NCI-H446 (cell line): ENCODE measurements at regions not wholly inside any gene's neighbourhood (a gene's known extent, or its start where the extent isn't known, plus 50 kb on each side); places are given as distances from the start of the nearest gene placed in this dataset.
"Not testable (repeated sequence)": the region's sequence is repeated elsewhere in the genome, so short reads cannot be mapped to it uniquely, and the experiment has no call there.

Experiments used
- DNase-seq, 2 experiments: peaks; one replicate each; lab custom pipeline; 2025; lab: John Stamatoyannopoulos, UW

GRCh38 chr7:112937651-112938415, 147.6 kb upstream of the TMEM168 start:
- no peak for DNase-seq

- DNase-seq: no peak
Measured at GRCh38 chr7:112933598-112933997, 143.4 kb upstream of the TMEM168 start.

DNA sequence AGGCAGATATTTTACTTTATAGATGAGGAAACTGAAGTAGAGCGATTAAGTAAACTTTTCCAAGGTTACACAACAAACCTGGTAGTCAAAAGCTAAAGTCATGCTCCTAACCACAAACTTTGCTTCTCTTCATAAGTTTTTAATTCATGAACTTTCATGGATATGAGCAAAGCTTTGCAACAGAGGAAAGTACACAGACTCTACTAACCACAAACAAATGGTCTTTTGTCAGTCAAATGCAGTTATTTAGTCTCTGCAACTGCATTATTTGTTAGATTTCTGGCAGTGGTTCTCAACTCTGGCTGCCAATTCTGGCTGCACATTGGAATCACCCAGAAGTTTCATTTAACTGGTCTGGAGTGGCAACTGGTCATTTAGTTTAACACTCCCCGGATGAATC, 140.6 kb upstream of the TMEM168 start:
- DNase-seq: peak in 1 of 2 experiments; percentile 35

- DNase-seq: no peak
Measured at GRCh38 chr7:112929421-112929820, 139.2 kb upstream of the TMEM168 start.

GRCh38 chr7:112926018-112926417, 135.8 kb upstream of the TMEM168 start:
- no peak for DNase-seq

DNA sequence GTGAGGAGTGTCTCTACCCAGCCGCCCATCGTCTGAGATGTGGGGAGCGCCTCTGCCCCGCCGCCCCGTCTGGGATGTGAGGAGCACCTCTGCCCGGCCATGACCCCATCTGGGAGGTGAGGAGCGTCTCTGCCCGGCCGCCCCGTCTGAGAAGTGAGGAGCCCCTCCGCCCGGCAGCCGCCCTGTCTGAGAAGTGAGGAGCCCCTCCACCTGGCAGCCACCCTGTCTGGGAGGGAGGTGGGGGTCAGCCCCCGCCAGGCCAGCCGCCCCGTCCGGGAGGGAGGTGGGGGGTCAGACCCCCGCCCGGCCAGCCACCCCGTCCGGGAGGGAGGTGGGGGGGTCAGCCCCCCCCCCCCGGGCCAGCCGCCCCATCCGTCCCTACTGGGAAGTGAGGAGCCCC, 132.4 kb upstream of the TMEM168 start:
- DNase-seq: not testable (repeated sequence)

DNA sequence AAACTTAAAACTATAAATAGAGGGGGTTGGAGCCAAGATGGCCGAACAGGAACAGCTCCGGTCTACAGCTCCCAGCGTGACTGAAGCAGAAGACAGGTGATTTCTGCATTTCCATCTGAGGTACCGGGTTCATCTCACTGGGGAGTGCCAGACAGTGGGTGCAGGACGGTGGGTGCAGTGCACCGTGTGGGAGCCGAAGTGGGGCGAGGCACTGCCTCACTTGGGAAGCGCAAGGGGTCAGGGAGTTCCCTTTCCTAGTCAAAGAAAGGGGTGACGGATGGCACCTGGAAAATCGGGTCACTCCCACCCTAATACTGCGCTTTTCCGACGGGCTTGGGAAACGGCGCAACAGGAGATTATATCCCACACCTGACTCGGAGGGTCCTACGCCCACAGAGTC, 126.2 kb upstream of the TMEM168 start:
- not testable (repeated sequence) for DNase-seq

- DNase-seq: peak in 1 of 2 experiments; percentile 39
Measured at GRCh38 chr7:112908086-112908485, 117.9 kb upstream of the TMEM168 start.

GRCh38 chr7:112907658-112908057, 117.5 kb upstream of the TMEM168 start:
- no peak for DNase-seq

DNA sequence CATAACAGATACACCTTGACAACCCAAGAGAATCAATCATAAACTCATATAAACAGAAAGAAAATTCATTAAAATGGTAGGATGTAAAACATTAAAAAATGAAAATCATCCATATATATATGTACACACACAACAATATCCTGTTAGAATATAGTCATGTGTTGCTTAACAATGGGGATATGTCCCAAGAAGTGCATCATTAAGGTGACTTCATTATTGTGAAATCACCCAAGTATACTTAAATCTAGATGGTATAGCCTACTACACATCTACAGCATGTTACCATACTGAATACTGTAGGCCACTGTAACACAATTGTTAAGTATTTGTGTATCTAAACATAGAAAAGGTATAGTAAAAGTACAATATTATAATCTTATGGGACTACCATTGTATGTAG, 115.8 kb upstream of the TMEM168 start:
- DNase-seq: no peak

DNA sequence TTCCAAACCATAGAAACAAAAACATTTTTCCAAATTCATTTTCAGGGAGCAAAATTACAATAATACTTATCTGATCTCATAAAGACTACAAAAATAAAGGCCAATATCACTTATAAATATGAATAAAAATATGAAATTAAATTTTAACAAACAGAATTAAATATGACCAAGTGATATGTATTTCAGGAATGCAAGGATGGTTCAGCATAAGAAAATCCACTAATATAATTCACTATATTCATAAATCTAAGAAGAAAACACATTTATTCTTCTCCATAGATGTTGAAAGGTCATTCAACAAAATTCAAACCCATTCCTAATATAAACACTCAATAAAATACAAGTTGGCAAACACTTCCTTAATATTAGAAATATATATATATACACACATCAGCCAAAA, 115.2 kb upstream of the TMEM168 start:
- no peak for DNase-seq

DNA sequence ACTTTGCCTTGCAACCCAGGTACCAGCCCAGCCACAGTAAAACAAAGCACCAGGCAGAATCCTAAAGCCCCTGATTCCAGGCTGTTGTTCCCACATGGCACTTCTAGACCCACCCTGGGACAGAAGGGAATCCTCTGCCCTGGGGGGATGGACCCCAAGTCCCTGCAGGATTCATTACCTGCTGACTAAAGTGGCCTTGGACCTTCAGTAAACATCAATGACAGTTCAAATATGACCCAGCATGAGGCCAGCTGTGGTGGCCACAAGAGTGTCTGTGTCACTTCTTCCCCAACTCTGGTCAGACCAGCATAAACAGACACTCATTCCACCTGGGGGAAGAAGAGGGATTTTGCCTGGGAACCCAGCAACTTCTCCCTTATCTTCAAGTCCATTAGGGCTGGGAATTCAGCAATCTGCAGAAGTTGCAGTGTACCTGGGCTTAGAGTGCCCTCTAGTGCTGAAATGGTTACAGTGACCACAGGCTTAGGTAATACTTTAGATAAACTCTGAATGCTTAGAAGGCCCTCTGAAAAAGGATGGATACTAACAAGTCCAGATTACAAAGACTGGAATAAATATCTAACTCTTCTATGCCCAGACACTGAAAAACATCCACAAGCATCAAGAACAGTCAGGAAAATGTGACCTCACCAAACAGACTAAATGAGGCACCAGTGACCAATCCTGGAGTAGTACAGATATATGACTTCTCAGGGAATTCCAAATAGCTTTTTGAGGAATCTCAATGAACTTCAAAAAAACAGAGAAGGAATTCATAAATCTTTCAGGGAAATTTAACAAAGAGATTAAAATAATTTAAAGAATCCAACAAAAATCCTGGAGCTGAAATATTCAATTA, 108.5 kb upstream of the TMEM168 start:
- DNase-seq: peak; percentile 17 to 73

GRCh38 chr7:112897839-112898431, 107.7 kb upstream of the TMEM168 start:
- DNase-seq: no peak

GRCh38 chr7:112896026-112896601, 105.9 kb upstream of the TMEM168 start:
- DNase-seq: no peak

GRCh38 chr7:112892263-112892662, 102.1 kb upstream of the TMEM168 start:
- peak in 1 of 2 experiments; percentile 11 for DNase-seq

- DNase-seq: no peak
Measured at GRCh38 chr7:112891698-112892097, 101.5 kb upstream of the TMEM168 start.

DNA sequence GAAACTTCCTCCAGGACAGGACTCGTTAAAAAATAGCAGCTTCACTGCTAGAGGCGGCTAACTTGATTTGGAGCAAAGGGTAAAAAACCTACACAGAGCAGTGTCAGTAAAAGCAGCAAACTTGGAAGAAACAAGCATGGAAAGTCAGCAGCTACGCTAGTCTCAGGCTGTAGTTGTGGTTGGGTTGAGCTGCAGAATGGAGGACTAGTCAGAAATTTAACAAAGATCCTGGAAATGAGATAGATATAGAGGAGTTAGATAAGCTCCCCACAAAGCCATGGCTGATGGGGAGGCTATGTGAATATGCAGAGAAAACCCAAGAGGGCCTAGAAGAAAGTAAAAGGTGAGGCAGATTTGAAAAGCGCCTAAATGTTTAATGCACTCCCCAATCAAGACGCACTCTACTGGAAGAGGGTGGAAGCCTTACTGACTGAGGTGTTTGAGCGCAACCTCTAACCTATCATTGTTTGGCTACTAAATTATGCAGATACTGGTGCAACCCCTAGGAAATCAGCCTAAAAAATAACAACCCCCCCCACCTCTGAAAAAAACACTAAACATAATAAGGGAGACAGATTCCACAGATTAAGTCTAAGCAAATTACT, 99.7 kb upstream of the TMEM168 start:
- no peak for DNase-seq

GRCh38 chr7:112889268-112889667, 99.1 kb upstream of the TMEM168 start:
- no peak for DNase-seq

DNA sequence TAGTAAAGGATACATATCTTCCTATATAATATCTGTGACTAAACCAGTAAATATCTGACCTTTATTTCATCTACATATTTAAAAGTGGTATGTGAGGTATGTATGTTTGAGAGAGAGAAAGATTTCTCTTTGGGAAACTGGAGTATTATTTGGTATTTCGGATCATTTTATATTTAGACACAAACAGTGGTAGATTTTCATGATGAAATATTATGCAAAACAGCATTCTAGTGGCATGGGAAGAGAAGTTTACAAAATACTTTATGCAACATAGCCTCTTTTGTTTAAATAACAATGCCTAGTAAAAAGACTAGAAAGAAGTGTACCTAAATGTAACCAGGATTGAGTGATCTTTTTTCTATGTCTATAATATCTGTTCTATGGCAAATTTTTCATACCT, 98.6 kb upstream of the TMEM168 start:
- DNase-seq: no peak

- no peak for DNase-seq
Measured at GRCh38 chr7:112887976-112888375, 97.8 kb upstream of the TMEM168 start.

DNA sequence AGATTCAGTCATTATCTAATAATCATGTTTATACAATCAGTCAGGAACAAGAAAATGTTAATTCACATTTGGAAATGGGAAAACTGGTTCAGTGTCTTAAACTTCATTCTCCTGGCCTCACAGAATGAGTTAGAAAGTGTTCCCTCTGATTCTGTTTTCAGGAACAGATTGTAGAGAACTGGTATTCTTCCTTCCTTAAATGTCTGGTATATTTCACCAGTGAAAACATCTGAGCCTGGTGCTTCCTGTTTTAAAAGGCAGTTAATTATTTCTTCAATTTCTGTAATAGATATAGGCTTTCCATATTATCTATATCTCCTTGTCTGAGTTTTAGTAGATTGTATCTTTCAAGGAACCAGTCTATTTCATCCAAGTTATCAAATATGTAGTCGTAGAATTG, 97.1 kb upstream of the TMEM168 start:
- no peak for DNase-seq

DNA sequence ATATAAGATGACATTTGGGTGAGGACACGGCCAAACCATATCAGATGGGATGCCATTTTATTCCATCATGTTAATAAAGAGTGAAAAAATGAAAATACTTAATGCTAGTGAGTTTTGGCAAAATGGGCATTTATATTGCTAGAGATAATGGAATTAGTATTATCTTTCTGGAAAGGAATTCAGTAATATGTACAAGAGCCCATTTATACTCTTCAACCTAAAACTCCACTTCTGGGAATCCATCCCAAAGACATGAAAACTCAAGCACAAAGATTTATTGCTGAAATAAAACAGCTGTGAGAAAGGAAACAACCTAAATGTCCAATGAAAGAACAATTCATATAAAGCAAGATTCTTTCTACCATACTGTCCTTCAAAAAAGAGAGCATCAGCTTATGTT, 96.0 kb upstream of the TMEM168 start:
- no peak for DNase-seq
